Smooth muscle cell (in vitro differentiated cells): ENCODE measurements at regions not wholly inside any gene's neighbourhood (a gene's known extent, or its start where the extent isn't known, plus 50 kb on each side); places are given as distances from the start of the nearest gene placed in this dataset.

Source experiments
- DNase-seq: peaks from one replicate; lab custom pipeline; 2025; ENCODE audit not compliant: unreplicated experiment; lab: John Stamatoyannopoulos, UW
- H2AFZ ChIP-seq: fragments of 200-600 bp; sonication (generic); 2 replicates; pipeline ENCODE4 v1.6.0; 2016; ENCODE audit warnings: antibody characterized with exemption, low read depth, mild to moderate bottlenecking
- H3F3A ChIP-seq: fragments of 200-600 bp; sonication (generic); 2 replicates; pipeline ENCODE4 v1.6.0; 2017; ENCODE audit warnings: antibody characterized with exemption, low read depth
- H3K27ac ChIP-seq: fragments of 200-600 bp; sonication (generic); 2 replicates; pipeline ENCODE4 v1.5.1; 2016; ENCODE audit warnings: low read depth, mild to moderate bottlenecking
- H3K27me3 ChIP-seq: fragments of 200-600 bp; sonication (generic); 2 replicates; pipeline ENCODE4 v1.6.1; 2016; ENCODE audit warnings: low read depth, mild to moderate bottlenecking
- H3K36me3 ChIP-seq: fragments of 200-600 bp; sonication (generic); 2 replicates; pipeline ENCODE4 v1.5.1; 2016; ENCODE audit warnings: low read depth
- H3K4me1 ChIP-seq: fragments of 200-600 bp; sonication (generic); 2 replicates; pipeline ENCODE4 v1.5.1; 2016; ENCODE audit warnings: low read depth
- H3K4me2 ChIP-seq: fragments of 200-600 bp; sonication (generic); 2 replicates; pipeline ENCODE4 v1.6.0; 2016; ENCODE audit warnings: mild to moderate bottlenecking
- H3K4me3 ChIP-seq: fragments of 200-600 bp; sonication (generic); 2 replicates; pipeline ENCODE4 v1.5.1; 2016; ENCODE audit warnings: mild to moderate bottlenecking
- H3K79me2 ChIP-seq: fragments of 200-600 bp; sonication (generic); 2 replicates; pipeline ENCODE4 v1.6.0; 2016; ENCODE audit warnings: low read depth, mild to moderate bottlenecking
- H3K9ac ChIP-seq: fragments of 200-600 bp; sonication (generic); 2 replicates; pipeline ENCODE4 v1.6.0; 2016; ENCODE audit warnings: low read depth
- H3K9me3 ChIP-seq: fragments of 200-600 bp; sonication (generic); replicated peaks from 2 replicates; pipeline ENCODE4 v1.5.1; 2016; ENCODE audit warnings: low read depth
- H4K20me1 ChIP-seq: fragments of 200-600 bp; sonication (generic); 2 replicates; pipeline ENCODE4 v1.6.0; 2016; ENCODE audit warnings: low read depth
- CTCF ChIP-seq: fragments of 200-600 bp; sonication (generic); IDR thresholded peaks from 2 replicates; pipeline ENCODE4 v1.5.1; 2017; ENCODE audit warnings: borderline replicate concordance, mild to moderate bottlenecking, antibody characterized with exemption; ENCODE audit not compliant: insufficient read depth, poor library complexity, severe bottlenecking
- WGBS: methylation state at CpG from one replicate; pipeline ENCODE4 v1.1.7; 2016; ENCODE audit warnings: low lambda C conversion rate; 5-methylcytosine and 5-hydroxymethylcytosine counted together

GRCh38 chr16:62597875-62598274 lies 561.6 kb upstream of the CDH8 start:
- Histone ChIP-seq H4K20me1 (no peaks in the 10 kb centered on the region), H3K4me2 (no peak overlapping the region), H3K79me2 (no peaks in the 10 kb centered on the region), H3K9me3 (no peaks in the 10 kb centered on the region), H3F3A (no peaks in the 10 kb centered on the region), H3K9ac (no peak overlapping the region), H3K27me3 (peaks cover 5% of the 10 kb centered on the region), H3K4me3 (no peak overlapping the region), H3K4me1 (no peaks in the 10 kb centered on the region), H2AFZ (no peak overlapping the region), H3K36me3 (no peaks in the 10 kb centered on the region), H3K27ac (no peak overlapping the region)
- DNase-seq = no peak
- TF ChIP-seq CTCF = no peak

- Histone ChIP-seq H3K4me2 (no peak overlapping the region), H2AFZ (no peak overlapping the region), H3K4me1 (no peaks in the 10 kb centered on the region), H3K4me3 (no peak overlapping the region), H3K36me3 (no peaks in the 10 kb centered on the region), H3K27ac (no peak overlapping the region), H4K20me1 (no peaks in the 10 kb centered on the region), H3K27me3 (peaks cover 5% of the 10 kb centered on the region), H3F3A (no peaks in the 10 kb centered on the region), H3K9ac (no peak overlapping the region), H3K79me2 (no peaks in the 10 kb centered on the region), H3K9me3 (no peaks in the 10 kb centered on the region)
- TF ChIP-seq CTCF = no peak
- 52% methylated on average over 1 of the region's 1 CpG for WGBS
- no peak for DNase-seq
Observed at GRCh38 chr16:62596584-62596983, 560.3 kb upstream of the CDH8 start.

GRCh38 chr16:62596125-62596524 lies 559.9 kb upstream of the CDH8 start:
- Histone ChIP-seq H3K79me2 (no peaks in the 10 kb centered on the region), H2AFZ (no peak overlapping the region), H3K27ac (no peak overlapping the region), H3F3A (no peaks in the 10 kb centered on the region), H3K4me1 (no peaks in the 10 kb centered on the region), H3K36me3 (no peaks in the 10 kb centered on the region), H3K4me2 (no peak overlapping the region), H3K9me3 (no peaks in the 10 kb centered on the region), H4K20me1 (no peaks in the 10 kb centered on the region), H3K9ac (no peak overlapping the region), H3K27me3 (peaks cover under 1% of the 10 kb centered on the region), H3K4me3 (no peak overlapping the region)
- no peak for TF ChIP-seq CTCF
- 36% methylated on average over 6 of the region's 6 CpGs for whole genome bisulfite sequencing
- no peak for DNase-seq

- H2AFZ ChIP-seq = no peak overlapping the region
- no peaks in the 10 kb centered on the region for H4K20me1 ChIP-seq
- no peaks in the 10 kb centered on the region for H3F3A ChIP-seq
- 80% methylated on average over 3 of the region's 3 CpGs for WGBS
- H3K4me3 ChIP-seq = no peak overlapping the region
- no peaks in the 10 kb centered on the region for H3K4me1 ChIP-seq
- H3K79me2 ChIP-seq = no peaks in the 10 kb centered on the region
- H3K27ac ChIP-seq = no peak overlapping the region
- H3K27me3 ChIP-seq = no peaks in the 10 kb centered on the region
- TF ChIP-seq CTCF = no peak
- no peaks in the 10 kb centered on the region for H3K9me3 ChIP-seq
- H3K4me2 ChIP-seq = no peak overlapping the region
- H3K36me3 ChIP-seq = no peaks in the 10 kb centered on the region
- no peak for DNase-seq
- no peak overlapping the region for H3K9ac ChIP-seq
Observed at GRCh38 chr16:62586128-62586862, 550.1 kb upstream of the CDH8 start.
